ENCODE measurements at regions not wholly inside any gene's neighbourhood (a gene's known extent, or its start where the extent isn't known, plus 50 kb on each side); places are given as distances from the start of the nearest gene placed in this dataset.
"Not testable (repeated sequence)": the region's sequence is repeated elsewhere in the genome, so short reads cannot be mapped to it uniquely, and the experiment has no call there.

- DNase-seq = no peak
These were observed 95.6 kb downstream of the VCPKMT start for GRCh38 chr14:50020799-50021198.

GRCh38 chr14:50021261-50022031 is 94.9 kb downstream of the VCPKMT start:
- DNase-seq = no peak

GRCh38 chr14:50022661-50023060 is 93.7 kb downstream of the VCPKMT start:
- no peak for DNase-seq

GRCh38 chr14:50023671-50024490 is 92.5 kb downstream of the VCPKMT start:
- DNase-seq = no peak

- DNase-seq = no peak
These were observed 91.3 kb downstream of the VCPKMT start for GRCh38 chr14:50025073-50025472.

GRCh38 chr14:50025776-50026175 is 90.6 kb downstream of the VCPKMT start:
- DNase-seq = peak; percentile 96

GRCh38 chr14:50026396-50026795 is 90.0 kb downstream of the VCPKMT start:
- DNase-seq = no peak

- no peak for DNase-seq
These were observed 88.6 kb downstream of the VCPKMT start for GRCh38 chr14:50027816-50028215.

GRCh38 chr14:50028458-50028857 is 87.9 kb downstream of the VCPKMT start:
- no peak for DNase-seq

- DNase-seq = no peak
These were observed 86.3 kb downstream of the VCPKMT start for GRCh38 chr14:50030036-50030435.

- DNase-seq = not testable (repeated sequence)
These were observed 85.5 kb downstream of the VCPKMT start for GRCh38 chr14:50030911-50031310.

GRCh38 chr14:50031602-50032313 is 84.6 kb downstream of the VCPKMT start:
- DNase-seq = no peak

GRCh38 chr14:50032462-50033167 is 83.8 kb downstream of the VCPKMT start:
- not testable (repeated sequence) for DNase-seq

GRCh38 chr14:50035214-50035613 is 81.2 kb downstream of the VCPKMT start:
- DNase-seq = no peak

- DNase-seq = no peak
These were observed 80.2 kb downstream of the VCPKMT start for GRCh38 chr14:50036211-50036610.

GRCh38 chr14:50036637-50037036 is 79.7 kb downstream of the VCPKMT start:
- DNase-seq = no peak

- no peak for DNase-seq
These were observed 79.1 kb downstream of the VCPKMT start for GRCh38 chr14:50037240-50037639.

- DNase-seq = no peak
These were observed 78.5 kb downstream of the VCPKMT start for GRCh38 chr14:50037852-50038251.

- DNase-seq = no peak
These were observed 77.8 kb downstream of the VCPKMT start for GRCh38 chr14:50038398-50039119.

- DNase-seq = no peak
These were observed 77.3 kb downstream of the VCPKMT start for GRCh38 chr14:50039120-50039517.

GRCh38 chr14:50039734-50040400 is 76.5 kb downstream of the VCPKMT start:
- DNase-seq = no peak

GRCh38 chr14:50040401-50040775 is 76.0 kb downstream of the VCPKMT start:
- DNase-seq = no peak
